ENCODE measurements at regions not wholly inside any gene's neighbourhood (a gene's known extent, or its start where the extent isn't known, plus 50 kb on each side); places are given as distances from the start of the nearest gene placed in this dataset.

- Histone ChIP-seq H3K4me1 (ENCODE audit: control insufficient read depth, insufficient read depth, low read length) (no peaks in the 10 kb centered on the region), H3K4me3 (ENCODE audit: low read depth, low read length) (no peak overlapping the region), H3K27ac (ENCODE audit: extremely low read depth, low read depth, low read length) (no peak overlapping the region), H3K9me3 (ENCODE audit: control insufficient read depth, insufficient read depth, low read depth, low read length) (no peaks in the 10 kb centered on the region), H3K36me3 (ENCODE audit: control insufficient read depth in 2 of 2, insufficient read depth in 1 of 2, low read length in 2 of 2) (no peaks in the 10 kb centered on the region)
- ChIA-PET POLR2A (no interaction called here), CTCF (no interaction called here)
- TF ChIP-seq ZNF433 (tag by site-specific recombination; IDR thresholded peaks at IDR 0.05; ENCODE audit: low read depth) (no peak), ZNF664 (tag by site-specific recombination; IDR thresholded peaks at IDR 0.05) (no peak), ZNF292 (tag by site-specific recombination; IDR thresholded peaks at IDR 0.05; ENCODE audit: borderline replicate concordance, low read depth) (no peak), REPIN1 (tag by site-specific recombination; IDR thresholded peaks at IDR 0.05; ENCODE audit: low read depth) (no peak), YY2 (tag by site-specific recombination; IDR thresholded peaks at IDR 0.05) (no peak), ZNF555 (tag by site-specific recombination; conservative IDR thresholded peaks at IDR 0.05) (no peak), ZNF391 (tag by site-specific recombination; IDR thresholded peaks at IDR 0.05; ENCODE audit: borderline replicate concordance, low read depth) (no peak), GLIS1 (tag by site-specific recombination; IDR thresholded peaks at IDR 0.05) (no peak), ZSCAN30 (tag by site-specific recombination; IDR thresholded peaks at IDR 0.05) (no peak), SP2 (tag by site-specific recombination; IDR thresholded peaks at IDR 0.05) (no peak)
- TF ChIP-seq, protein P1, sequence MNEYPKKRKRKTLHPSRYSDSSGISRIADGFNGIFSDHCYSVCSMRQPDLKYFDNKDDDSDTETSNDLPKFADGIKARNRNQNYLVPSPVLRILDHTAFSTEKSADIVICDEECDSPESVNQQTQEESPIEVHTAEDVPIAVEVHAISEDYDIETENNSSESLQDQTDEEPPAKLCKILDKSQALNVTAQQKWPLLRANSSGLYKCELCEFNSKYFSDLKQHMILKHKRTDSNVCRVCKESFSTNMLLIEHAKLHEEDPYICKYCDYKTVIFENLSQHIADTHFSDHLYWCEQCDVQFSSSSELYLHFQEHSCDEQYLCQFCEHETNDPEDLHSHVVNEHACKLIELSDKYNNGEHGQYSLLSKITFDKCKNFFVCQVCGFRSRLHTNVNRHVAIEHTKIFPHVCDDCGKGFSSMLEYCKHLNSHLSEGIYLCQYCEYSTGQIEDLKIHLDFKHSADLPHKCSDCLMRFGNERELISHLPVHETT (tag by site-specific recombination; IDR thresholded peaks at IDR 0.05), result no peak
- TF ChIP-seq, protein P2, sequence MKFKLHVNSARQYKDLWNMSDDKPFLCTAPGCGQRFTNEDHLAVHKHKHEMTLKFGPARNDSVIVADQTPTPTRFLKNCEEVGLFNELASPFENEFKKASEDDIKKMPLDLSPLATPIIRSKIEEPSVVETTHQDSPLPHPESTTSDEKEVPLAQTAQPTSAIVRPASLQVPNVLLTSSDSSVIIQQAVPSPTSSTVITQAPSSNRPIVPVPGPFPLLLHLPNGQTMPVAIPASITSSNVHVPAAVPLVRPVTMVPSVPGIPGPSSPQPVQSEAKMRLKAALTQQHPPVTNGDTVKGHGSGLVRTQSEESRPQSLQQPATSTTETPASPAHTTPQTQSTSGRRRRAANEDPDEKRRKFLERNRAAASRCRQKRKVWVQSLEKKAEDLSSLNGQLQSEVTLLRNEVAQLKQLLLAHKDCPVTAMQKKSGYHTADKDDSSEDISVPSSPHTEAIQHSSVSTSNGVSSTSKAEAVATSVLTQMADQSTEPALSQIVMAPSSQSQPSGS (tag by site-specific recombination; IDR thresholded peaks at IDR 0.05; ENCODE audit: low read depth), result no peak
- TF ChIP-seq, protein P3, sequence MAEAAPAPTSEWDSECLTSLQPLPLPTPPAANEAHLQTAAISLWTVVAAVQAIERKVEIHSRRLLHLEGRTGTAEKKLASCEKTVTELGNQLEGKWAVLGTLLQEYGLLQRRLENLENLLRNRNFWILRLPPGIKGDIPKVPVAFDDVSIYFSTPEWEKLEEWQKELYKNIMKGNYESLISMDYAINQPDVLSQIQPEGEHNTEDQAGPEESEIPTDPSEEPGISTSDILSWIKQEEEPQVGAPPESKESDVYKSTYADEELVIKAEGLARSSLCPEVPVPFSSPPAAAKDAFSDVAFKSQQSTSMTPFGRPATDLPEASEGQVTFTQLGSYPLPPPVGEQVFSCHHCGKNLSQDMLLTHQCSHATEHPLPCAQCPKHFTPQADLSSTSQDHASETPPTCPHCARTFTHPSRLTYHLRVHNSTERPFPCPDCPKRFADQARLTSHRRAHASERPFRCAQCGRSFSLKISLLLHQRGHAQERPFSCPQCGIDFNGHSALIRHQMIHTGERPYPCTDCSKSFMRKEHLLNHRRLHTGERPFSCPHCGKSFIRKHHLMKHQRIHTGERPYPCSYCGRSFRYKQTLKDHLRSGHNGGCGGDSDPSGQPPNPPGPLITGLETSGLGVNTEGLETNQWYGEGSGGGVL (tag by site-specific recombination; IDR thresholded peaks at IDR 0.05), result no peak
- TF ChIP-seq, protein P4, sequence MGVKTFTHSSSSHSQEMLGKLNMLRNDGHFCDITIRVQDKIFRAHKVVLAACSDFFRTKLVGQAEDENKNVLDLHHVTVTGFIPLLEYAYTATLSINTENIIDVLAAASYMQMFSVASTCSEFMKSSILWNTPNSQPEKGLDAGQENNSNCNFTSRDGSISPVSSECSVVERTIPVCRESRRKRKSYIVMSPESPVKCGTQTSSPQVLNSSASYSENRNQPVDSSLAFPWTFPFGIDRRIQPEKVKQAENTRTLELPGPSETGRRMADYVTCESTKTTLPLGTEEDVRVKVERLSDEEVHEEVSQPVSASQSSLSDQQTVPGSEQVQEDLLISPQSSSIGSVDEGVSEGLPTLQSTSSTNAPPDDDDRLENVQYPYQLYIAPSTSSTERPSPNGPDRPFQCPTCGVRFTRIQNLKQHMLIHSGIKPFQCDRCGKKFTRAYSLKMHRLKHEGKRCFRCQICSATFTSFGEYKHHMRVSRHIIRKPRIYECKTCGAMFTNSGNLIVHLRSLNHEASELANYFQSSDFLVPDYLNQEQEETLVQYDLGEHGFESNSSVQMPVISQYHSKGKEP (tag by site-specific recombination; IDR thresholded peaks at IDR 0.05), result no peak
Measured at GRCh38 chr10:4048236-4048864, 263.3 kb upstream of the KLF6 start.

DNA sequence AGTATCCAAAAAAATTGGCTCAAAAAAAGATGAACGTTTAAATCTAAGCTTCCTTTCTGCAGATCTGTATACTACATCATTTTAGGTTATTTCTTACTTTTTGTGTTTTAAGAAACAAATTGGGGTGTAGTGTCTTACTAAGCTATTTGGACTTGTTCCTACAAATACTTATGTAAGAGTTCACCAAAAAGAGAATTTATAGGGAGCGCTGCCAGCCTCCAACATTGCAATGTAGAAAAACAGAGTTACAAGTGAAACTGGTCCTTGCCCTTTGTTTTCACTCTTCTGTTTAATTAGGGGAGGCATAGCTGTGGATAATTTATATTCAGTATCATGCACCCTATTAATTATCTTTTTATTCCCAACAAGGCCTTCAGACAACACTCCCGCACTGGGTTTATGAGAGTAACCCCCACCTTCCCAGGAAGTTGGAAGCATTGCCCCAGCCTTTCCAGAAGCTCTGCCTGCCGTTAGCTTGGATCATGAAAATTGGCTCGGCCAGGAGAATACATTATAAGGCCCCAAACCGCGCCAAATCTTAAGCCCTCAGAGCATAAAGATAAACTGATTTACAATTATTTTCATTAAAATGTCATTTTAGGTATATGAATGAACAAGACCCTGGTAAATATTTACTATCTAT is 261.8 kb upstream of the KLF6 start:
- H3K9me3 ChIP-seq (ENCODE audit: control insufficient read depth, insufficient read depth, low read depth, low read length), result no peaks in the 10 kb centered on the region
- CTCF ChIA-PET, result no interaction called here

More for the DNA sequence above, 261.8 kb upstream of the KLF6 start:
- POLR2A ChIA-PET, result no interaction called here
- no peak overlapping the region for H3K4me3 ChIP-seq (ENCODE audit: low read depth, low read length)
- H3K27ac ChIP-seq (ENCODE audit: extremely low read depth, low read depth, low read length), result no peak overlapping the region
- H3K36me3 ChIP-seq (ENCODE audit: control insufficient read depth in 2 of 2, insufficient read depth in 1 of 2, low read length in 2 of 2), result no peaks in the 10 kb centered on the region
- TF ChIP-seq ZNF169 (tag by site-specific recombination; IDR thresholded peaks at IDR 0.05) (no peak), ZNF221 (tag by site-specific recombination; IDR thresholded peaks at IDR 0.05; ENCODE audit: borderline replicate concordance) (no peak), ZNF777 (tag by site-specific recombination; IDR thresholded peaks at IDR 0.05; ENCODE audit: borderline replicate concordance) (no peak), ZNF624 (tag by site-specific recombination; IDR thresholded peaks at IDR 0.05) (no peak), KLF8 (tag by site-specific recombination; IDR thresholded peaks at IDR 0.05) (no peak), ZNF473 (tag by site-specific recombination; IDR thresholded peaks at IDR 0.05) (no peak), ZNF155 (tag by site-specific recombination; IDR thresholded peaks at IDR 0.05) (no peak), ZNF626 (tag by site-specific recombination; IDR thresholded peaks at IDR 0.05) (no peak), ZNF202 (tag by site-specific recombination; IDR thresholded peaks at IDR 0.05; ENCODE audit: borderline replicate concordance) (no peak), SCRT2 (tag by site-specific recombination; IDR thresholded peaks at IDR 0.05) (no peak)
- TF ChIP-seq, protein P1 (tag by site-specific recombination; IDR thresholded peaks at IDR 0.05), result no peak
- TF ChIP-seq, protein P5, sequence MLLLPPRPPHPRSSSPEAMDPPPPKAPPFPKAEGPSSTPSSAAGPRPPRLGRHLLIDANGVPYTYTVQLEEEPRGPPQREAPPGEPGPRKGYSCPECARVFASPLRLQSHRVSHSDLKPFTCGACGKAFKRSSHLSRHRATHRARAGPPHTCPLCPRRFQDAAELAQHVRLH (tag by site-specific recombination; IDR thresholded peaks at IDR 0.05), result no peak
- no peaks in the 10 kb centered on the region for H3K4me1 ChIP-seq (ENCODE audit: control insufficient read depth, insufficient read depth, low read length)
